Smooth muscle cell (in vitro differentiated cells): ENCODE measurements at regions not wholly inside any gene's neighbourhood (a gene's known extent, or its start where the extent isn't known, plus 50 kb on each side); places are given as distances from the start of the nearest gene placed in this dataset.

Experiments
- DNase-seq: peaks from one replicate; lab custom pipeline; 2025; ENCODE audit not compliant: unreplicated experiment; lab: John Stamatoyannopoulos, UW
- H2AFZ ChIP-seq: fragments of 200-600 bp; sonication (generic); 2 replicates; pipeline ENCODE4 v1.6.0; 2016; ENCODE audit warnings: antibody characterized with exemption, low read depth, mild to moderate bottlenecking
- H3F3A ChIP-seq: fragments of 200-600 bp; sonication (generic); 2 replicates; pipeline ENCODE4 v1.6.0; 2017; ENCODE audit warnings: antibody characterized with exemption, low read depth
- H3K27ac ChIP-seq: fragments of 200-600 bp; sonication (generic); 2 replicates; pipeline ENCODE4 v1.5.1; 2016; ENCODE audit warnings: low read depth, mild to moderate bottlenecking
- H3K27me3 ChIP-seq: fragments of 200-600 bp; sonication (generic); 2 replicates; pipeline ENCODE4 v1.6.1; 2016; ENCODE audit warnings: low read depth, mild to moderate bottlenecking
- H3K36me3 ChIP-seq: fragments of 200-600 bp; sonication (generic); 2 replicates; pipeline ENCODE4 v1.5.1; 2016; ENCODE audit warnings: low read depth
- H3K4me1 ChIP-seq: fragments of 200-600 bp; sonication (generic); 2 replicates; pipeline ENCODE4 v1.5.1; 2016; ENCODE audit warnings: low read depth
- H3K4me2 ChIP-seq: fragments of 200-600 bp; sonication (generic); 2 replicates; pipeline ENCODE4 v1.6.0; 2016; ENCODE audit warnings: mild to moderate bottlenecking
- H3K4me3 ChIP-seq: fragments of 200-600 bp; sonication (generic); 2 replicates; pipeline ENCODE4 v1.5.1; 2016; ENCODE audit warnings: mild to moderate bottlenecking
- H3K79me2 ChIP-seq: fragments of 200-600 bp; sonication (generic); 2 replicates; pipeline ENCODE4 v1.6.0; 2016; ENCODE audit warnings: low read depth, mild to moderate bottlenecking
- H3K9ac ChIP-seq: fragments of 200-600 bp; sonication (generic); 2 replicates; pipeline ENCODE4 v1.6.0; 2016; ENCODE audit warnings: low read depth
- H3K9me3 ChIP-seq: fragments of 200-600 bp; sonication (generic); replicated peaks from 2 replicates; pipeline ENCODE4 v1.5.1; 2016; ENCODE audit warnings: low read depth
- H4K20me1 ChIP-seq: fragments of 200-600 bp; sonication (generic); 2 replicates; pipeline ENCODE4 v1.6.0; 2016; ENCODE audit warnings: low read depth
- CTCF ChIP-seq: fragments of 200-600 bp; sonication (generic); IDR thresholded peaks from 2 replicates; pipeline ENCODE4 v1.5.1; 2017; ENCODE audit warnings: borderline replicate concordance, mild to moderate bottlenecking, antibody characterized with exemption; ENCODE audit not compliant: insufficient read depth, poor library complexity, severe bottlenecking
- WGBS: methylation state at CpG from one replicate; pipeline ENCODE4 v1.1.7; 2016; ENCODE audit warnings: low lambda C conversion rate; 5-methylcytosine and 5-hydroxymethylcytosine counted together

- Histone ChIP-seq H3K9ac (no peak overlapping the region), H2AFZ (no peak overlapping the region), H3K4me2 (no peak overlapping the region), H3K4me1 (peaks cover 21% of the 10 kb centered on the region), H3K27me3 (no peaks in the 10 kb centered on the region), H3K79me2 (no peaks in the 10 kb centered on the region), H3F3A (no peaks in the 10 kb centered on the region), H3K4me3 (no peak overlapping the region), H3K9me3 (no peaks in the 10 kb centered on the region), H3K27ac (no peak overlapping the region), H4K20me1 (no peaks in the 10 kb centered on the region), H3K36me3 (no peaks in the 10 kb centered on the region)
- no peak for TF ChIP-seq CTCF
- DNase-seq = no peak
- 100% methylated on average over 1 of the region's 1 CpG for WGBS
These were observed 295.5 kb downstream of the YTHDC2 start for GRCh38 chr5:113808956-113809355.

DNA sequence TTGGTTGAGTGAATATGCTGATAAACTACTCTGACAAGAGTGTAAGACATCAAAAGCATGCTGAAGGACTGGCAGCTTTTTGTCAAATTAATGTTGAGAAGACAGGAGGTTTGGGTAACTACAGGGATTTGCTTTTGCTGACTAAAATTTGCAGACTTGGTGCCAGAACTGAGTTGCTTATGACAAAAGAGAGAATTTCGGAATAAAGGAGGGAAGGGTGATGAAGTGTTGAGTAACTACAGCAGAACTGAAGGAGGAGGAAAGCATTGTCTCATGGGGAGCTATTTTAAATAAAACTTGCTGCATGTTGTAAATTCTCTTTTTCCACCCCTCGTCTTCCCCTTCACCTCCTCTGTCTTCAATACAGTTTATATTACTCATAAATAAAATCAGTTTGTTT, 296.1 kb downstream of the YTHDC2 start:
- no peak overlapping the region for H2AFZ ChIP-seq
- TF ChIP-seq CTCF = no peak
- H3F3A ChIP-seq = no peaks in the 10 kb centered on the region
- WGBS = 81% methylated on average over 2 of the region's 2 CpGs
- no peak overlapping the region for H3K27ac ChIP-seq
- no peak for DNase-seq
- no peaks in the 10 kb centered on the region for H3K36me3 ChIP-seq
- H3K79me2 ChIP-seq = no peaks in the 10 kb centered on the region
- no peaks in the 10 kb centered on the region for H4K20me1 ChIP-seq
- H3K4me3 ChIP-seq = no peak overlapping the region
- peaks cover 21% of the 10 kb centered on the region for H3K4me1 ChIP-seq
- no peaks in the 10 kb centered on the region for H3K27me3 ChIP-seq
- no peak overlapping the region for H3K9ac ChIP-seq
- no peaks in the 10 kb centered on the region for H3K9me3 ChIP-seq
- no peak overlapping the region for H3K4me2 ChIP-seq

DNA sequence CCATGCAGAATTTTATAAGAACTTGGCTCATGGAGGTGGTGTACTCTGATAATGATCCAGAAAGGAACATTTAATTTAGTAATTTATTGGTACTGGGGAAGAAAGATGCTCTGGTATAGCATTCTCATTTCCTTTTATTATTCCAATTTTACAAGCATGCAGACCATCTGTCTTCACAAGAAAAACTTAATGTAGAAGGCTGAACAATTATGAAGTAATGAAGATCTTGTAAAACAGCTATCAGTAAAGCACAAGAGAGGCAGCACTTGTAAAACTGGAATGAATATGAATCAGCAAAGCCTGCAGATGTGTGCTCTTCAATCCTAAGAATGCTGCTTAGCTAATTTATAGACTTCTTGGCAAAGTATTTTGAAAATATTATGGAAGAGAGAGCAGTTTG, 300.0 kb downstream of the YTHDC2 start:
- H3K4me1 ChIP-seq = no peaks in the 10 kb centered on the region
- no peak for DNase-seq
- H3K4me3 ChIP-seq = no peak overlapping the region
- no peaks in the 10 kb centered on the region for H3K27me3 ChIP-seq
- TF ChIP-seq CTCF = no peak
- H3K79me2 ChIP-seq = no peaks in the 10 kb centered on the region
- H3K36me3 ChIP-seq = no peaks in the 10 kb centered on the region
- no peaks in the 10 kb centered on the region for H3K9me3 ChIP-seq
- H3F3A ChIP-seq = no peaks in the 10 kb centered on the region
- no peak overlapping the region for H3K9ac ChIP-seq
- no peaks in the 10 kb centered on the region for H4K20me1 ChIP-seq
- no peak overlapping the region for H3K27ac ChIP-seq
- H3K4me2 ChIP-seq = no peak overlapping the region
- H2AFZ ChIP-seq = no peak overlapping the region

DNA sequence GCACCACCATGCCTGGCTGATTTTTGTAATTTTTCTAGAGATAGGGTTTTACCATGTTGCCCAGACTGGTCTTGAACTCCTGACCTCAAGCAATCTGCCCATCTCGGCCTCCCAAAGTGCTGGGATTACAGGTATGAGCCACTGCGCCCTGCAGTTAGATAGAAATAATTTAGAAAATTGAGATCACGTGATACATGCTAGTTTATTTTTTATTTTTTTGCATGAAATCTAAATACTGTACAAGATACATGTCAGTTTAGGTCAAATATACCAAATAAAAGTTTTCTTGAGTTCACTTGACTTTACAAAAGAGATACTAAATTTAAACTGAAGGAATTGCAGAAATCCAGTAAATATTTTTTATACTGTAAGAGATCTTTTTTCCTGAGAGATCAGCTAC, 304.2 kb downstream of the YTHDC2 start:
- Histone ChIP-seq H3K4me3 (no peak overlapping the region), H4K20me1 (no peaks in the 10 kb centered on the region), H3K27me3 (no peaks in the 10 kb centered on the region), H3K4me2 (no peak overlapping the region), H3K36me3 (no peaks in the 10 kb centered on the region), H2AFZ (no peak overlapping the region), H3K9ac (no peak overlapping the region), H3K27ac (no peak overlapping the region), H3K4me1 (no peaks in the 10 kb centered on the region), H3K9me3 (no peaks in the 10 kb centered on the region), H3K79me2 (no peaks in the 10 kb centered on the region), H3F3A (no peaks in the 10 kb centered on the region)
- WGBS = 84% methylated on average over 3 of the region's 3 CpGs
- DNase-seq = no peak
- no peak for TF ChIP-seq CTCF
